Omental fat pad (tissue), 3 donors: ENCODE measurements at regions not wholly inside any gene's neighbourhood (a gene's known extent, or its start where the extent isn't known, plus 50 kb on each side); places are given as distances from the start of the nearest gene placed in this dataset.

Source experiments
- ATAC-seq: fragments of 150-250 bp; one replicate; pipeline ENCODE4 v1.9.1; 2016; ENCODE audit warnings: mild to moderate bottlenecking, moderate library complexity; ENCODE audit not compliant: low FRiP score
- DNase-seq: peaks from one replicate; pipeline ENCODE4 v3.0.0-alpha.2; 2019; ENCODE audit warnings: low spot score
- CTCF ChIP-seq, 3 donors: fragments of 450-650 bp; IDR thresholded peaks; one replicate each; pipeline ENCODE4 v1.5.1; 2016 to 2017; ENCODE audit warnings: antibody characterized with exemption in 3 of 3, mild to moderate bottlenecking in 3 of 3, moderate library complexity in 2 of 3

GRCh38 chr3:118823626-118824025 lies 211.0 kb downstream of the IGSF11 start:
- DNase-seq (no peak), ATAC-seq (no peak)
- no peak for TF ChIP-seq CTCF (IDR thresholded peaks at IDR 0.05)

- DNase-seq: no peak
- ATAC-seq: no peak
- no peak for TF ChIP-seq CTCF (IDR thresholded peaks at IDR 0.05)
These were observed 207.2 kb downstream of the IGSF11 start for GRCh38 chr3:118827446-118827845.

- ATAC-seq: no peak
- DNase-seq: no peak
- TF ChIP-seq CTCF (IDR thresholded peaks at IDR 0.05): no peak
These were observed 206.3 kb downstream of the IGSF11 start for GRCh38 chr3:118828351-118828750.

- ATAC-seq (no peak), DNase-seq (no peak)
- TF ChIP-seq CTCF (IDR thresholded peaks at IDR 0.05): no peak
These were observed 201.6 kb downstream of the IGSF11 start for GRCh38 chr3:118833075-118833474.

GRCh38 chr3:118838871-118839270 lies 195.8 kb downstream of the IGSF11 start:
- ATAC-seq (no peak), DNase-seq (no peak)
- no peak for TF ChIP-seq CTCF (IDR thresholded peaks at IDR 0.05)

GRCh38 chr3:118842147-118842863 lies 192.3 kb downstream of the IGSF11 start:
- TF ChIP-seq CTCF (IDR thresholded peaks at IDR 0.05): no peak
- ATAC-seq: no peak
- DNase-seq: no peak

- ATAC-seq: no peak
- TF ChIP-seq CTCF (IDR thresholded peaks at IDR 0.05): no peak
- no peak for DNase-seq
These were observed 188.5 kb downstream of the IGSF11 start for GRCh38 chr3:118846176-118846575.
